ENCODE measurements at regions not wholly inside any gene's neighbourhood (a gene's known extent, or its start where the extent isn't known, plus 50 kb on each side); places are given as distances from the start of the nearest gene placed in this dataset.
"Not testable (repeated sequence)": the region's sequence is repeated elsewhere in the genome, so short reads cannot be mapped to it uniquely, and the experiment has no call there.

DNA sequence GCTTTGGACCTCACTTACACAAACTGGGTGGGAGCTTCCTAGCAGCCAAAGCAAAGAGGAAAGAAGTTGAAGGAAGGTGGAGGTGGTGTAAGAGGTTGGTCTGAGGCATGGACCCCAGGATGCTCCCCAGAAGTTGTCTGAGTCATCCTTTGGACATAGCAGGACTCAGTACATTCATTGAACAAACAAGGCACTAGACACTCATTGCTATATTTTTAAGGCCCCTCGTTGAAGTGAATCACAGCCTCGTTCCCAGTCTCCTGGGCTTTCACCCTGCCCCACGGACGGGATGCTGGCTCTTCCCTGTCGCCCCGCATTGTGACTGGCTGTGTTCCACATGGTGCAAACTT lies 95.9 kb upstream of the FGF3 start:
- DNase-seq (no peak), ATAC-seq (no peak)
- H3K4me1 Mint-ChIP-seq (ENCODE audit: low read depth), result no peaks in the 10 kb centered on the region
- H3K36me3 Mint-ChIP-seq (ENCODE audit: insufficient read depth), result no peaks in the 10 kb centered on the region
- H3K27me3 Mint-ChIP-seq (ENCODE audit: low read depth), result peaks cover 30% of the 10 kb centered on the region
- no peak overlapping the region for H3K4me3 Mint-ChIP-seq
- H3K9me3 Mint-ChIP-seq, result no peaks in the 10 kb centered on the region

GRCh38 chr11:69915501-69916250 lies 96.5 kb upstream of the FGF3 start:
- DNase-seq, result peak; percentile 30
- Mint-ChIP-seq H3K4me3 (no peak overlapping the region), H3K4me1 (ENCODE audit: low read depth) (no peaks in the 10 kb centered on the region), H3K36me3 (ENCODE audit: insufficient read depth) (no peaks in the 10 kb centered on the region), H3K9me3 (no peaks in the 10 kb centered on the region), H3K27me3 (ENCODE audit: low read depth) (peaks cover 27% of the 10 kb centered on the region)
- ATAC-seq, result no peak

- ATAC-seq; H3K4me3 Mint-ChIP-seq; H3K36me3 Mint-ChIP-seq (ENCODE audit: insufficient read depth); H3K4me1 Mint-ChIP-seq (ENCODE audit: low read depth); DNase-seq; H3K9me3 Mint-ChIP-seq: not testable (repeated sequence)
- peaks cover 27% of the 10 kb centered on the region for H3K27me3 Mint-ChIP-seq (ENCODE audit: low read depth)
Measured at GRCh38 chr11:69916251-69916649, 97.0 kb upstream of the FGF3 start.

- no peak for DNase-seq
- Mint-ChIP-seq H3K9me3 (no peaks in the 10 kb centered on the region), H3K27me3 (ENCODE audit: low read depth) (peaks cover 23% of the 10 kb centered on the region), H3K4me3 (no peak overlapping the region), H3K4me1 (ENCODE audit: low read depth) (no peaks in the 10 kb centered on the region), H3K36me3 (ENCODE audit: insufficient read depth) (no peaks in the 10 kb centered on the region)
- ATAC-seq, result no peak
Measured at GRCh38 chr11:69916806-69917387, 97.7 kb upstream of the FGF3 start.

- peaks cover 21% of the 10 kb centered on the region for H3K27me3 Mint-ChIP-seq (ENCODE audit: low read depth)
- H3K9me3 Mint-ChIP-seq, result no peaks in the 10 kb centered on the region
- no peaks in the 10 kb centered on the region for H3K4me1 Mint-ChIP-seq (ENCODE audit: low read depth)
- no peak overlapping the region for H3K4me3 Mint-ChIP-seq
- ATAC-seq, result no peak
- no peak for DNase-seq
- no peaks in the 10 kb centered on the region for H3K36me3 Mint-ChIP-seq (ENCODE audit: insufficient read depth)
Measured at GRCh38 chr11:69917529-69917928, 98.3 kb upstream of the FGF3 start.

- H3K9me3 Mint-ChIP-seq, result no peaks in the 10 kb centered on the region
- H3K36me3 Mint-ChIP-seq (ENCODE audit: insufficient read depth), result no peaks in the 10 kb centered on the region
- H3K27me3 Mint-ChIP-seq (ENCODE audit: low read depth), result peaks cover 25% of the 10 kb centered on the region
- ATAC-seq (peak in 1 of 2 donors; percentile 13), DNase-seq (no peak)
- no peaks in the 10 kb centered on the region for H3K4me1 Mint-ChIP-seq (ENCODE audit: low read depth)
- no peak overlapping the region for H3K4me3 Mint-ChIP-seq
Measured at GRCh38 chr11:69918231-69918937, 99.2 kb upstream of the FGF3 start.

DNA sequence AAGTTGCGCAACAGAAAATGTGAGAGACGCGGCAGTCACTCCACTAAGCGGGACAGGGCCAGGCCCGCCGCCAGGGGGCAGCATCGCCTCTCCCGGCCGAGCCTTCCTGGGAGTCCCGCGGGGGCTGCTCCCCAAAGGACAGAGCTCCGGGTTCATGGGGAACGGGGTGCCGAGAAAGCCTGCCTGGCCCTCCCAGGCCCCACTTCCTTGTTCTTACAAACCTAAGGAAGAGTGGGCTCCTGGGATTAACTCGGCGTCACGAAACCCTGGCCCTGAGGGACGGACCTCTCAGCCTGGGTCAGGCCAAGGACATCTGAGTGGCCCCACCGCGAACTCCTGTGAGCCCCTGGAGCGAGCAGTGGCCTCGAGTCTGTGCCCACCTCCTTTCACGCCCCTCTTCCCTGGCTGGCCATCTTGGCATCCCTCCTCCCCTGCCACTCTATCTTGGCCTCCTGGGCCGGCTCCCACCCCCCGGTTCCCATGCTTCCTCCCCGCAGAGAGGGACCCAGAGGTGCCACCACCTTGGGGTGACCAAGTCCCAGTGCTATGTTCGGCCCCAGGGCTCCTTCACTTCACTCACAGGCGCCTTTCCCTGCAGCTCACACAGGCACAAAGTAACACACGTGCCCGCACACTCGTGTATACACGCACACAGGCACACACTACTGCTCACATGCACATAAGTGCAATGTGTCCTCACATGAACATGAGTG lies 99.9 kb upstream of the FGF3 start:
- no peaks in the 10 kb centered on the region for H3K9me3 Mint-ChIP-seq
- H3K27me3 Mint-ChIP-seq (ENCODE audit: low read depth), result peaks cover 32% of the 10 kb centered on the region
- H3K4me1 Mint-ChIP-seq (ENCODE audit: low read depth), result no peaks in the 10 kb centered on the region
- peak; percentile 66 for DNase-seq
- ATAC-seq, result peak; percentile 72 to 78
- H3K36me3 Mint-ChIP-seq (ENCODE audit: insufficient read depth), result no peaks in the 10 kb centered on the region
- H3K4me3 Mint-ChIP-seq, result no peak overlapping the region

DNA sequence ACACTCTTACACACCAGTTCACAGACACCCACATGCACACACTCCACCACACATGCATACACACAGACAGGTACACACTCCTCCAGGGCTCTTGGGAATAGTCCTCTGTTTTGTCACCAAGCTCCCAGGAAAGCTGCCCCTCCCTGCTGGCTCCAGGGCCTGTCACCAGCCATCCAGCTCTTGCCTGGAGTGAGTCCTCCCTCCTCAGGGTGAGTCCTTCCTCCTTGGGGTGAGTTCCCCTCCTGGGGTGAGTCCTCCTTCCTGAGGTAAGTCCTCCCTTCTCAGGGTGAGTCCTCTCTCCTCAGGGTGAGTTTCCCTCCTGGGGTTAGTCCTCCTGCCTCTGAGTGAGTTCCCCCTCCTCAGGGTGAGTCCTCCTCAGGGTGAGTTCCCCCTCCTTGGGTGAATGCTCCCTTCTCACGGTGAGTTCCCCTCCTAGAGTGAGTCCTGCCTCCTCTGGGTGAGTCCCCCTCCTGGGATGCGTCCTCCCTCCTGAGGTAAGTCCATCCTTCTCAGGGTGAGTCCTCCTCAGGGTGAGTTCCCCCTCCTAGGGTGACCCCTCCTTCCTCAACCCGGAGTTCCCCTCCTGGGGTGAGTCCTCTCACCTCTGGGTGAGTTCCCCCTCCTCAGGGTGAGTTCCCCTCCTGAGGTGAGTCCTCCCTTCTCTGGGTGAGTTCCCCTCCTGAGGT lies 100.6 kb upstream of the FGF3 start:
- Mint-ChIP-seq H3K27me3 (ENCODE audit: low read depth) (peaks cover 38% of the 10 kb centered on the region), H3K36me3 (ENCODE audit: insufficient read depth) (no peaks in the 10 kb centered on the region), H3K9me3 (no peaks in the 10 kb centered on the region), H3K4me1 (ENCODE audit: low read depth) (no peaks in the 10 kb centered on the region), H3K4me3 (no peak overlapping the region)
- no peak for ATAC-seq
- no peak for DNase-seq

DNA sequence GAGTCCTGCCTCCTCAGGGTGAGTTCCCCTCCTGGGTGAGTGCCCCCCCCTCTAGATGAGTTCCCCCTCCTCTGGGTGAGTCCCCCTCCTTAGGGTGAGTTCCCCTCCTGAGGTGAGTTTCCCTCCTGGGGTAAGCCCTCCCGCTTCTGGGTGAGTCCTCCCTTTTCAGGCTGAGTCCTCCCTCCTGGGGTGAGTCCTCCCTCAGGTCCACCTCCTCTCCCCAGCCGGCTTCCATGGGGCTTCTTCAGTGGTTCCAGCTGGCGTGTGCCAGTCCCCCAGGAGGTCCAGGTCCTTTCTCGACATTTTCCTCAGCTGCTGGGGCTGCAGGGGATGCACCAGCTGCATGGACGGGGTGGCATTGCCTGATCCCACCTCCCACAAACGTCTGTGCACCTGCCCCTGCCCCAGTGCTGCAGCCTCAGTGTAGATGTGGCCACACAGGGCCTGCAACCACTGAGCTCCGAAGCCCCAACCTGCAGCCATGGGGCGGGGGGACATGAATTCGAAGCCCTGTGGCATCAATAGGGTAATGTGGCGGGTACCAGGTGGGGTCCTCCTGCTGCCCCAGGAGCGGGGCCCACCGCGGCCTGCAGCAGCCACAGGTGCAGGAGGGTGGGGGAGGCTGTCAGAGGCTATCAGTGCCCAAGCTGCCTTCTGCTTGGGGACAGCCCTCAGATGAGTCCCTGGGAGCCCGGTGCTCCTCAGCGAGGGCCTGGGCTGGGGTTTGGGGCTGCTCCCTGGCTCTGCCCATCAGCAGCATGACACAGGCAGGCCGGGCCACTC lies 101.3 kb upstream of the FGF3 start:
- DNase-seq (no peak), ATAC-seq (no peak)
- no peaks in the 10 kb centered on the region for H3K36me3 Mint-ChIP-seq (ENCODE audit: insufficient read depth)
- no peaks in the 10 kb centered on the region for H3K9me3 Mint-ChIP-seq
- no peak overlapping the region for H3K4me3 Mint-ChIP-seq
- peaks cover 2% of the 10 kb centered on the region for H3K4me1 Mint-ChIP-seq (ENCODE audit: low read depth)
- H3K27me3 Mint-ChIP-seq (ENCODE audit: low read depth), result peaks cover 40% of the 10 kb centered on the region

- ATAC-seq (no peak), DNase-seq (no peak)
- Mint-ChIP-seq H3K4me1 (ENCODE audit: low read depth) (peaks cover 4% of the 10 kb centered on the region), H3K4me3 (no peak overlapping the region), H3K9me3 (no peaks in the 10 kb centered on the region), H3K36me3 (ENCODE audit: insufficient read depth) (no peaks in the 10 kb centered on the region), H3K27me3 (ENCODE audit: low read depth) (peaks cover 44% of the 10 kb centered on the region)
Measured at GRCh38 chr11:69921128-69922014, 102.2 kb upstream of the FGF3 start.

DNA sequence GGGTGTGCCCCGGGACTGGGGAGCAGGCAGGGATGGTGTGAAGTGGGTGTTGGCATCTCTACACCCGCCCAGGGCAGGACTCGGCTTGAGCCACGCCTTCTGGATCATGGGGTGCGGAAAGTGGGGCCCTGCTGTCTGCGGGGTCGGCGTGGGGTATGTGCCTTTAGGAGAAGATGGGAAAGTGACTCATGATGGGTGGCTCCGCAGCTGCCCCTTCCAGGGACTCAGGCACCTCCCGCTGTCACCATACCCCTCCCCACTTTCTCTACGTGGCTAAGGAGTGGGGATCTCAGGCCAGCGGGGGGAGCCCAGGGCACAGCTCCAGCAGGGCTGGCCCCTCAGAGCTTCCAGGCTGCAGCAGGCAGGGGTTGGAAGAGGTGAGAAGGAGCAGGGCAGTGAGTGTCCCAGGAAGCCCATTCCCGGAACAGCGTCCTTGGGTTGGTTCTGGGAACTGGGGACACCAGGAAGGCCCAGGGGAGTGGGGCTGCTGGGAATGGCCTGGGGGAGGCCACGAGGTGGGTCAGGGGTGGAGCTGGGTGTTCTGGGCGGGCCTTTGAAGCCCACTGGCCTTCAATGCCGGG lies 102.9 kb upstream of the FGF3 start:
- no peaks in the 10 kb centered on the region for H3K9me3 Mint-ChIP-seq
- peaks cover 50% of the 10 kb centered on the region for H3K27me3 Mint-ChIP-seq (ENCODE audit: low read depth)
- peaks cover 4% of the 10 kb centered on the region for H3K4me1 Mint-ChIP-seq (ENCODE audit: low read depth)
- H3K4me3 Mint-ChIP-seq, result no peak overlapping the region
- ATAC-seq (no peak), DNase-seq (no peak)
- H3K36me3 Mint-ChIP-seq (ENCODE audit: insufficient read depth), result no peaks in the 10 kb centered on the region

- H3K4me3 Mint-ChIP-seq, result no peak overlapping the region
- no peak for ATAC-seq
- peaks cover 55% of the 10 kb centered on the region for H3K27me3 Mint-ChIP-seq (ENCODE audit: low read depth)
- peaks cover 4% of the 10 kb centered on the region for H3K4me1 Mint-ChIP-seq (ENCODE audit: low read depth)
- H3K36me3 Mint-ChIP-seq (ENCODE audit: insufficient read depth), result no peaks in the 10 kb centered on the region
- H3K9me3 Mint-ChIP-seq, result no peaks in the 10 kb centered on the region
- DNase-seq, result no peak
Measured at GRCh38 chr11:69922596-69923111, 103.4 kb upstream of the FGF3 start.

Measured in activated T-cell treated with anti-CD3 and anti-CD28 coated beads, Interleukin-2, amount 50 U/mL, for 4 hours (primary cell).